Stimulated activated CD4-positive, alpha-beta T cell treated with anti-CD3 and anti-CD28 coated beads, Interleukin-4, amount 100 ng/mL, for 4 hours (primary cell): ENCODE measurements at regions not wholly inside any gene's neighbourhood (a gene's known extent, or its start where the extent isn't known, plus 50 kb on each side); places are given as distances from the start of the nearest gene placed in this dataset.

Source experiments
- DNase-seq, 2 experiments: peaks; one replicate each; pipeline ENCODE4 v3.0.0-alpha.2; 2020

DNA sequence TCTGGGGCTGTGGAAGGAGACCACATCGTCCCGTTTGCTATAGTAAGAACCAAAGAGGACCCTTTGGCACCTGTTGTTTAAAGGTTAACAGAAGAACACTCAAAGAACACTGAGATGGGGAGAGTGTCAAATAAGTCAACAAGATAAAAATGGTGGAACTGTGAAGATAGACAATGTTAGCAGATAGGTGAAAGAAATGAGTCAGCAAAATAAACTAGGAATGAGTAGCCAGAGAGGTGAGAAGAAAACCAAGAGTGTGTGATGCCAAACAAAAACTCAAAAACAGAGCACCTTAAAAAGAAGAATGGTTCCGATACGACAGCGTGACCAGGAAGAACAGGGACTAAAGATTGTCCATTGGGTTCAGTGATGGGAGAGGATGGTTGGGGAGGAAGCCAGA lies 74.7 kb upstream of the PIWIL1 start:
- DNase-seq = no peak

DNA sequence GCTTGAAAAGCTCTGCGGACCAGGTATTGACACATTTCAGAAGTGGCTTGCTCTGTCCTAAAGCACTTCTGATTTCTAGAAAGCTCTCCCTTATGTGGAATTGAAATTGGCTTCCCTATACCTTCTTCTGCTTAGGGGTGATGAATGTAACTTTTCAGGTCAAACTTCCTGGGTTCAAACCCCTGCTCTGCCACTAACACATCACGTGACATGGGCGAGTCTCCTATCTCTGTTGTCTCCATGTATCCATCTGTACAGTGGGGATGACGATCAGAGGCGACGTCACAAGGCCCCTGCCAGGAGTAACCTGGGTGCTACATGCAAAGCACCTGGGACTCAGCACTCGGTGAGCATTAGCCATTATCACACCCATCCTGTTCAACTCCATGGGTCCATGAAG lies 73.7 kb upstream of the PIWIL1 start:
- no peak for DNase-seq

DNA sequence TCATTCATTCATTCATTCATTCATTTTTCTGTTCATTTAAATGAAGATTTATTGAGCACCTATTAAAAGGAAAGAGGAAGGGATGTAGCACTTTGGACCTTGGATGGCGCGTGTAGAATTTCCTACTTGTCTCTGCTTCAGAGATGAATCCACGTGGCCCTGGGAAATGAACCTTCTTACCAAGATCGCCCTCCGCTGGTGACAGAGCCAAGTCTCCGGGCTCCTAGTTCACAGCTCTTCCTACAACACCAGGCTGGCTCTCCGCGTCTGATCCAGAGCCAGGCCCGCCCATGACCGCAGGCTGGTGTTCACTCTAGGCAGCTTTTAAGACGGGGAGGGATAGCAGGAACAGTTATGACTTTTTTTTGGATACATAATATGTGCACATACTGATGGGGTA lies 70.9 kb upstream of the PIWIL1 start:
- DNase-seq = no peak

DNA sequence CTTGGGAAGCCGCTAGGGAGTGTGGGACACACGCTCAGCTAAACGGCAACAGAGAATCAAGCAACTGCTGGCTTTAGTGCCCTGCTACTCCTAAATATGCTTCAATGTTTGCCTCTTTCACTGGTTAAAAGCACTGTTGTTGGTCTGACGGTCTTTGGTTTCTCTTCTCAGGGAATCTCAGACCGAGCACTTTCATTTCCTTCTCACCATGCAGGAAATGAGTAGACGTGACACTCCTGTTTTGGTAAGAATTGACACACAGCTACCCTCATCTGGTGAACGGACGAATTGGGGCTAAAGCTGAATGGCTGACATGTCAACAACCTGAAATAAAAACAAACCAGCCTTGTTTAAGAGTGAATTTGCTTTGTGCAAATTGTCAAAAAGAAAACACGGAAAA lies 57.5 kb upstream of the PIWIL1 start:
- DNase-seq = no peak

DNA sequence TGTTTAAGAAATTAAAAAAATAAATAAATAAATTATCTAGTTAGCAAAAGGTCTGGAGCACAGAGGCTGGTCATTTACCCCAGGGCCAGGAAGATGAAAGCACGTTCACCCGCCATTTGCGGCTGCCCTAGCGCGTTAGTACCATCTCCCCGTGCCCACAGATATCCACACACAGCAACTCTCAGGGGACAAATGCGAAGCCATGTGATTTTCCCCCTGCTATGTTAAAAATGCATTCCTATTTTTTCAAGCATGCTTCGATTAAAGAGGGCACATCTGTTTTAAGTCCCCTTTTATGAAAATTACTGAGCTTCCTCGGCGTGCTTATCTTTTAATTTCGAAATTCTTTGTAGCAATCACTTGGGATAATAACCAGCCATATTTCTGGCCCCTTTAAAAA lies 56.9 kb upstream of the PIWIL1 start:
- no peak for DNase-seq

DNA sequence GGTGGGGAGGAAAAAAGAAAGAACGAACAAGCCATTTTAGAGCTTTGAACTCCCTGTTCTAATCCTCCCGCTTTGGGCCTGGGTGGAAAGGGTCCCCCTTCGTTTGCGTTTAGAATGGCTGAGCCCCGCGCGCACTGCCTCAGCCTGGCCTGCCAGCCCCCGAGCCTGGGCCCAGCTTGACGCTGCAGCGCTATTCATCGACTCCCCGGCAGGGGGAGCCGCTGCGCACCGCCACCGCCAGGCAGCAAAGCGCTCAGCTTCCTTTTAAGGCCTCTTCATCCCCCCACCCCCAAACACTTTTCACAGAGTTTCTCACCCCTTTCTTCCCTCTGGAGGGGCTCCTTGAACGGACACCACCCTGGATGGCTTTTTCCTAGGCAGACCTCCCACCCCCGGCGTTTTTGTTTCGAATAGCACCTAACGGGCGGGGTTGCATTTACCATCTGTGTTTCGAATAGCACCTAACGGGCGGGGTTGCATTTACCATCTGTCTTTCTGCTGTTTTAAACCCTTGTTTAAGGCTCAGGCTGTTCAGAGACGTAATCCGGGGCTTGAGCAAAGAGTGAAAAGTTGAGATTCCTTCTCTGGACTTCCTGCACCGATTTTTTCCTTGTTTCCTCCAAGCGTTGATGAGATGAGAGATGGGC lies 56.4 kb upstream of the PIWIL1 start:
- DNase-seq = peak; percentile 6 to 34

DNA sequence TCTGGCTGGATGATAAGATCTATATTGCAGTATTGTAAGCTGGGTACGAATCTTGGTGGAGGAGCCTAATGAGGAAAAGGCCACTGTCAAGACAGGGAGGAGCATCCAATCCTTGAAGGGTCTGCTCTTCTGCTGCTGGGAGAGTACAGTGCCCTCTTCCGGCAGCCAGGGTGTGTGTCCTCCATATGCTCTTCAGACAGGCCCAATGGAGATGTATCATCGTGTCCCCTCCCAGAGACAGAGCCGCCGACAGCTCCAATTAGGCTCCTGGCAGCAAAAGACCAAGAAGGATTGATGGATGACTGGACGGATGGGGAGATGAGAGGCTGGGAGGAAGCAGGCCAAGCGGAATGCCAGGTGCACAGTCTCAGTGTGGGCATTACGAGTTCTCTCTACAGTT lies 51.6 kb upstream of the PIWIL1 start:
- no peak for DNase-seq

DNA sequence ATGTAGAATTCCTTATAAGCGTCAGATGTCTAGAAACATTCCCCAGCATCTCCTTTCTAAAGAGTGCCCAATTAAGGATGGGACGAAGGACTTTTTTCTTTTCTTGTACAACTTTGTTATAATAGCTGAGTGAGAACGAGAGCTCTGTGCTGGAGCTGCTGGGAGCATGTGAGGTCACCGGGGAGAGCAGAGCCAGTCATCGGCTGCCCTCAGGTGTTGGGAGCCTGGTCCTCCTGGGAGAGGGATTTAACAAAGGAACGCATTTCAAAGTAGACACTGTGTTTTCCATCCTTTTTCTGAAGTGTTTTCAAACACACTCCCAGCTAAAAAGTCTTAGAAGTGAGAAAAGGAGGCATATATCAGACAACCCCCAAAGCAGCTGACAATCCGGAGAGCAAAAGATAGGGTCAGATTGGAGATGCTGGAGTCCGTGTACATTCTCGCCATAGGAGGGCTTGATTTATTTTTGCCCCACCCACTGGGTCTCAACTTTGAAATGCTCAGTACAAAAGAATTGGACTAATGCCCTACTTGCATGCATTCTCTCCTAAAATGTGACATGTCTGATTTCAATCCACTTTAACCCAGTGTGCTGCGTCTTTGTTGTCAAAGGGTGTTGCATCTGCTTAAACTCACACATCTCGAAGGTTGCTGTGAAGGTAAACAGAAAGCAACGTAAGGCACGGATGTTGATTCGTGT lies 50.8 kb upstream of the PIWIL1 start:
- no peak for DNase-seq
